G401.6 (cell line): ENCODE measurements at regions not wholly inside any gene's neighbourhood (a gene's known extent, or its start where the extent isn't known, plus 50 kb on each side); places are given as distances from the start of the nearest gene placed in this dataset.

Experiments used
- FAIRE-seq: peaks from 2 replicates; lab custom pipeline; 2012; peaks lifted over from hg19 to GRCh38; lab: Jason Lieb, UNC

- FAIRE-seq = no peak
Measured at GRCh38 chr12:59839514-59839913, 243.7 kb downstream of the SLC16A7 start.

GRCh38 chr12:59843260-59843843 lies 247.5 kb downstream of the SLC16A7 start:
- no peak for FAIRE-seq

GRCh38 chr12:59844750-59845149 lies 248.9 kb downstream of the SLC16A7 start:
- no peak for FAIRE-seq

- FAIRE-seq = no peak
Measured at GRCh38 chr12:59845293-59845692, 249.5 kb downstream of the SLC16A7 start.

- no peak for FAIRE-seq
Measured at GRCh38 chr12:59847127-59847526, 251.3 kb downstream of the SLC16A7 start.

GRCh38 chr12:59850268-59850667 lies 254.4 kb downstream of the SLC16A7 start:
- FAIRE-seq = no peak

- no peak for FAIRE-seq
Measured at GRCh38 chr12:59858508-59859170, 262.8 kb downstream of the SLC16A7 start.

- FAIRE-seq = no peak
Measured at GRCh38 chr12:59859171-59859510, 263.3 kb downstream of the SLC16A7 start.

GRCh38 chr12:59861635-59862034 lies 265.8 kb downstream of the SLC16A7 start:
- no peak for FAIRE-seq

- no peak for FAIRE-seq
Measured at GRCh38 chr12:59867055-59867454, 271.2 kb downstream of the SLC16A7 start.

- no peak for FAIRE-seq
Measured at GRCh38 chr12:59867689-59868088, 271.9 kb downstream of the SLC16A7 start.

GRCh38 chr12:59871779-59872178 lies 275.9 kb downstream of the SLC16A7 start:
- FAIRE-seq = no peak

GRCh38 chr12:59873136-59873535 lies 277.3 kb downstream of the SLC16A7 start:
- no peak for FAIRE-seq

- FAIRE-seq = no peak
Measured at GRCh38 chr12:59874781-59875180, 279.0 kb downstream of the SLC16A7 start.

GRCh38 chr12:59886131-59886733 lies 290.4 kb downstream of the SLC16A7 start:
- FAIRE-seq = no peak

- no peak for FAIRE-seq
Measured at GRCh38 chr12:59887178-59887577, 291.3 kb downstream of the SLC16A7 start.

GRCh38 chr12:59890896-59891579 lies 295.2 kb downstream of the SLC16A7 start:
- no peak for FAIRE-seq

- no peak for FAIRE-seq
Measured at GRCh38 chr12:59895166-59895775, 299.4 kb downstream of the SLC16A7 start.

GRCh38 chr12:59904874-59905521 lies 309.2 kb downstream of the SLC16A7 start:
- no peak for FAIRE-seq

- no peak for FAIRE-seq
Measured at GRCh38 chr12:59911516-59911915, 315.7 kb downstream of the SLC16A7 start.

GRCh38 chr12:59916988-59917387 lies 321.2 kb downstream of the SLC16A7 start:
- FAIRE-seq = no peak

- no peak for FAIRE-seq
Measured at GRCh38 chr12:59927032-59927431, 331.2 kb downstream of the SLC16A7 start.
